ENCODE measurements at regions not wholly inside any gene's neighbourhood (a gene's known extent, or its start where the extent isn't known, plus 50 kb on each side); places are given as distances from the start of the nearest gene placed in this dataset.

- TF ChIP-seq CTCF (conservative IDR thresholded peaks at IDR 0.05; ENCODE audit: low read length) (no peak), EZH2phosphoT487 (IDR thresholded peaks at IDR 0.05; ENCODE audit: borderline replicate concordance) (no peak)
Measured at GRCh38 chr7:84624527-84624926, 429.9 kb upstream of the SEMA3A start.

Data from Loucy (cell line).